Colonic mucosa (tissue), 4 donors: ENCODE measurements at regions not wholly inside any gene's neighbourhood (a gene's known extent, or its start where the extent isn't known, plus 50 kb on each side); places are given as distances from the start of the nearest gene placed in this dataset.

ENCODE experiments used
- DNase-seq: peaks from one replicate; pipeline ENCODE4 v3.0.0-alpha.2; 2020
- H3K27ac ChIP-seq: fragments of 200-600 bp; one replicate; pipeline ENCODE4 v1.8.0; 2021
- H3K27me3 ChIP-seq: fragments of 200-600 bp; one replicate; pipeline ENCODE4 v1.8.0; 2021
- H3K36me3 ChIP-seq: fragments of 200-600 bp; one replicate; pipeline ENCODE4 v1.8.0; 2021
- H3K4me1 ChIP-seq: fragments of 200-600 bp; one replicate; pipeline ENCODE4 v1.8.0; 2021; ENCODE audit warnings: mild to moderate bottlenecking
- H3K4me3 ChIP-seq: fragments of 200-600 bp; one replicate; pipeline ENCODE4 v1.8.0; 2021
- H3K9ac ChIP-seq, 2 donors: one replicate each; pipeline ENCODE4 v1.7.0; 2013; ENCODE audit warnings: control low read depth in 2 of 2, low read depth in 2 of 2, low read length in 2 of 2
- H3K9me3 ChIP-seq: fragments of 200-600 bp; one replicate; pipeline ENCODE4 v1.8.0; 2021
- CTCF ChIP-seq: fragments of 200-600 bp; IDR thresholded peaks from one replicate; pipeline ENCODE4 v1.8.0; 2022; ENCODE audit warnings: antibody characterized with exemption, mild to moderate bottlenecking
- intact Hi-C: fragments of 100-400 bp; cut with DNase I; formaldehyde crosslinking; loops from one replicate; pipeline ENCODE4 v1.14.1; 2022
- donor health status: healthy.
- donor health status: DM: no; HTN: no; CAD: no.
- donor health status: DM: no; HTN: no; CAD: no.

- Histone ChIP-seq H3K27ac (no peak overlapping the region), H3K9ac (no peak overlapping the region), H3K9me3 (no peaks in the 10 kb centered on the region), H3K27me3 (no peaks in the 10 kb centered on the region), H3K36me3 (no peaks in the 10 kb centered on the region), H3K4me1 (no peaks in the 10 kb centered on the region), H3K4me3 (no peak overlapping the region)
- intact Hi-C loops, result no loop called here
- no peak for DNase-seq
- TF ChIP-seq CTCF, result no peak
Measured at GRCh38 chr2:15816674-15817406, 123.5 kb upstream of the MYCN start.

- TF ChIP-seq CTCF, result no peak
- H3K27ac ChIP-seq, result no peak overlapping the region
- no peak overlapping the region for H3K9ac ChIP-seq
- H3K27me3 ChIP-seq, result no peaks in the 10 kb centered on the region
- H3K4me3 ChIP-seq, result no peak overlapping the region
- intact Hi-C loops, result no loop called here
- no peaks in the 10 kb centered on the region for H3K4me1 ChIP-seq
- no peaks in the 10 kb centered on the region for H3K9me3 ChIP-seq
- DNase-seq, result no peak
- no peaks in the 10 kb centered on the region for H3K36me3 ChIP-seq
Measured at GRCh38 chr2:15817748-15818147, 122.6 kb upstream of the MYCN start.

GRCh38 chr2:15818318-15818753 lies 122.0 kb upstream of the MYCN start:
- no peaks in the 10 kb centered on the region for H3K36me3 ChIP-seq
- no peaks in the 10 kb centered on the region for H3K27me3 ChIP-seq
- H3K4me3 ChIP-seq, result no peak overlapping the region
- H3K4me1 ChIP-seq, result no peaks in the 10 kb centered on the region
- no peak for DNase-seq
- intact Hi-C loops, result no loop called here
- no peak overlapping the region for H3K27ac ChIP-seq
- no peak overlapping the region for H3K9ac ChIP-seq
- no peak for TF ChIP-seq CTCF
- no peaks in the 10 kb centered on the region for H3K9me3 ChIP-seq

GRCh38 chr2:15818881-15819280 lies 121.5 kb upstream of the MYCN start:
- no peak overlapping the region for H3K4me3 ChIP-seq
- H3K27me3 ChIP-seq, result no peaks in the 10 kb centered on the region
- H3K4me1 ChIP-seq, result no peaks in the 10 kb centered on the region
- no peaks in the 10 kb centered on the region for H3K9me3 ChIP-seq
- no peak overlapping the region for H3K9ac ChIP-seq
- DNase-seq, result no peak
- no peaks in the 10 kb centered on the region for H3K36me3 ChIP-seq
- TF ChIP-seq CTCF, result no peak
- no peak overlapping the region for H3K27ac ChIP-seq
- intact Hi-C loops, result no loop called here

GRCh38 chr2:15819562-15820256 lies 120.6 kb upstream of the MYCN start:
- Histone ChIP-seq H3K9ac (no peak overlapping the region), H3K27me3 (no peaks in the 10 kb centered on the region), H3K4me1 (no peaks in the 10 kb centered on the region), H3K9me3 (no peaks in the 10 kb centered on the region), H3K36me3 (no peaks in the 10 kb centered on the region), H3K27ac (no peak overlapping the region), H3K4me3 (no peak overlapping the region)
- no peak for TF ChIP-seq CTCF
- intact Hi-C loops, result no loop called here
- no peak for DNase-seq
